GM23338 (cell line): ENCODE measurements at regions not wholly inside any gene's neighbourhood (a gene's known extent, or its start where the extent isn't known, plus 50 kb on each side); places are given as distances from the start of the nearest gene placed in this dataset.

Source experiments
- CREB1 ChIP-seq: fragments of 250-450 bp; sonication (Bioruptor Pico); IDR thresholded peaks from 2 replicates; pipeline ENCODE4 v1.5.0; 2020; ENCODE audit warnings: low read depth, mild to moderate bottlenecking, moderate library complexity
- EZH2 ChIP-seq: fragments of 200-600 bp; sonication (generic); IDR thresholded peaks from one replicate; pipeline ENCODE4 v1.8.0; 2017; ENCODE audit warnings: antibody characterized with exemption, mild to moderate bottlenecking, low read depth; ENCODE audit not compliant: unreplicated experiment
- EZH2phosphoT487 ChIP-seq: fragments of 200-600 bp; sonication (generic); IDR thresholded peaks from one replicate; pipeline ENCODE4 v1.8.1; 2018; ENCODE audit warnings: antibody characterized with exemption; ENCODE audit not compliant: unreplicated experiment
- JUNB ChIP-seq: IDR thresholded peaks from one replicate; pipeline ENCODE4 v1.6.1; 2016; ENCODE audit warnings: antibody characterized with exemption; ENCODE audit not compliant: unreplicated experiment
- NANOG ChIP-seq: IDR thresholded peaks from 2 replicates; pipeline ENCODE4 v1.6.1; 2016; ENCODE audit warnings: antibody characterized with exemption, borderline replicate concordance
- POLR2AphosphoS5 ChIP-seq: IDR thresholded peaks from 2 replicates; pipeline ENCODE4 v1.6.1; 2016; ENCODE audit warnings: antibody characterized with exemption, low read depth
- STAT1 ChIP-seq: IDR thresholded peaks from one replicate; pipeline ENCODE4 v1.6.1; 2016; ENCODE audit warnings: antibody characterized with exemption; ENCODE audit not compliant: unreplicated experiment
- ZNF331 ChIP-seq: fragments of 250-450 bp; sonication (Bioruptor Pico); IDR thresholded peaks from 2 replicates; pipeline ENCODE4 v1.5.0; 2020; ENCODE audit warnings: low read depth, mild to moderate bottlenecking, moderate library complexity
- TF ChIP-seq, protein P1 (sequence below), 2 experiments: fragments of 200-600 bp in 1 of 2; sonication (generic) in 1 of 2; conservative IDR thresholded peaks; 2 replicates each; pipeline versions ENCODE4 v1.5.1 to v1.6.1; 2016 to 2017; ENCODE audit warnings: antibody characterized with exemption in 2 of 2, low read depth in 2 of 2, mild to moderate bottlenecking in 2 of 2, moderate library complexity in 1 of 2
- TF ChIP-seq, protein P2 (sequence below): IDR thresholded peaks from one replicate; pipeline ENCODE4 v1.6.1; 2018; ENCODE audit warnings: antibody characterized with exemption; ENCODE audit not compliant: unreplicated experiment
- TF ChIP-seq, protein P3 (sequence below): IDR thresholded peaks from 2 replicates; pipeline ENCODE4 v1.6.1; 2016; ENCODE audit warnings: antibody characterized with exemption

DNA sequence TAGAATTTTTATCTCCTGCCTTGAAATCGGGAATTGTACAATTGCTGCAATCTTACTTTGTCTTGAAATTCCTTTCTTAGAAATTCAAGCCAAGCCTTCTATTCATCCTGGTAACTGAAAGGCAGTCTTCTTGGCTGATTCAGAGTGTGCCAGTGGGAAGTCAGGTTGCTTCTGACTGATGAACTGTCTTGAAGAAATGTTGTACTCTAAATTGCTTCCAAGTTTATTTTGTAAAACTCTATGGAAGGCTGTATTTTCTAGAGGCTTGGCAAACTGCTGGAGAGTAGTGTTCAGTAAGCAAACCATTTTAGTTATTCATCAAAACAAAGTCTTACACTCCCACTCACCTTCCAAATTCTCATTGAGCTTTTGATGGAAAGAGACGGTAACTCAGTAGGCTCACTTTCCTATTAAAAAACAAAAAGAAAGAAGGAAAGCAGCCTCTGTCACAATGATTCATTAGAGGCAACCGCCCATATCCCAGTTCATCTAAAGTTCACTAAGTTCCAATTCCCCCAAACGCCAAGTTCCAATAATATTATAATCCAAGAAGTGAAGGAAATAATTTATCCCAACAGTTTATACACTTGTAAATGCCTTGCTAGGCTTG is 187.9 kb upstream of the MALRD1 start:
- TF ChIP-seq, protein P1, sequence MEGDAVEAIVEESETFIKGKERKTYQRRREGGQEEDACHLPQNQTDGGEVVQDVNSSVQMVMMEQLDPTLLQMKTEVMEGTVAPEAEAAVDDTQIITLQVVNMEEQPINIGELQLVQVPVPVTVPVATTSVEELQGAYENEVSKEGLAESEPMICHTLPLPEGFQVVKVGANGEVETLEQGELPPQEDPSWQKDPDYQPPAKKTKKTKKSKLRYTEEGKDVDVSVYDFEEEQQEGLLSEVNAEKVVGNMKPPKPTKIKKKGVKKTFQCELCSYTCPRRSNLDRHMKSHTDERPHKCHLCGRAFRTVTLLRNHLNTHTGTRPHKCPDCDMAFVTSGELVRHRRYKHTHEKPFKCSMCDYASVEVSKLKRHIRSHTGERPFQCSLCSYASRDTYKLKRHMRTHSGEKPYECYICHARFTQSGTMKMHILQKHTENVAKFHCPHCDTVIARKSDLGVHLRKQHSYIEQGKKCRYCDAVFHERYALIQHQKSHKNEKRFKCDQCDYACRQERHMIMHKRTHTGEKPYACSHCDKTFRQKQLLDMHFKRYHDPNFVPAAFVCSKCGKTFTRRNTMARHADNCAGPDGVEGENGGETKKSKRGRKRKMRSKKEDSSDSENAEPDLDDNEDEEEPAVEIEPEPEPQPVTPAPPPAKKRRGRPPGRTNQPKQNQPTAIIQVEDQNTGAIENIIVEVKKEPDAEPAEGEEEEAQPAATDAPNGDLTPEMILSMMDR (conservative IDR thresholded peaks at IDR 0.05; ENCODE audit: low read depth in 2 of 2) = no peak
- TF ChIP-seq, protein P2, sequence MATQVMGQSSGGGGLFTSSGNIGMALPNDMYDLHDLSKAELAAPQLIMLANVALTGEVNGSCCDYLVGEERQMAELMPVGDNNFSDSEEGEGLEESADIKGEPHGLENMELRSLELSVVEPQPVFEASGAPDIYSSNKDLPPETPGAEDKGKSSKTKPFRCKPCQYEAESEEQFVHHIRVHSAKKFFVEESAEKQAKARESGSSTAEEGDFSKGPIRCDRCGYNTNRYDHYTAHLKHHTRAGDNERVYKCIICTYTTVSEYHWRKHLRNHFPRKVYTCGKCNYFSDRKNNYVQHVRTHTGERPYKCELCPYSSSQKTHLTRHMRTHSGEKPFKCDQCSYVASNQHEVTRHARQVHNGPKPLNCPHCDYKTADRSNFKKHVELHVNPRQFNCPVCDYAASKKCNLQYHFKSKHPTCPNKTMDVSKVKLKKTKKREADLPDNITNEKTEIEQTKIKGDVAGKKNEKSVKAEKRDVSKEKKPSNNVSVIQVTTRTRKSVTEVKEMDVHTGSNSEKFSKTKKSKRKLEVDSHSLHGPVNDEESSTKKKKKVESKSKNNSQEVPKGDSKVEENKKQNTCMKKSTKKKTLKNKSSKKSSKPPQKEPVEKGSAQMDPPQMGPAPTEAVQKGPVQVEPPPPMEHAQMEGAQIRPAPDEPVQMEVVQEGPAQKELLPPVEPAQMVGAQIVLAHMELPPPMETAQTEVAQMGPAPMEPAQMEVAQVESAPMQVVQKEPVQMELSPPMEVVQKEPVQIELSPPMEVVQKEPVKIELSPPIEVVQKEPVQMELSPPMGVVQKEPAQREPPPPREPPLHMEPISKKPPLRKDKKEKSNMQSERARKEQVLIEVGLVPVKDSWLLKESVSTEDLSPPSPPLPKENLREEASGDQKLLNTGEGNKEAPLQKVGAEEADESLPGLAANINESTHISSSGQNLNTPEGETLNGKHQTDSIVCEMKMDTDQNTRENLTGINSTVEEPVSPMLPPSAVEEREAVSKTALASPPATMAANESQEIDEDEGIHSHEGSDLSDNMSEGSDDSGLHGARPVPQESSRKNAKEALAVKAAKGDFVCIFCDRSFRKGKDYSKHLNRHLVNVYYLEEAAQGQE = no peak
- TF ChIP-seq JUNB (no peak), EZH2 (no peak), EZH2phosphoT487 (no peak), POLR2AphosphoS5 (no peak), CREB1 (CRISPR knock-in tag) (no peak), NANOG (no peak), STAT1 (no peak), ZNF331 (CRISPR knock-in tag) (no peak)
- TF ChIP-seq, protein P3, sequence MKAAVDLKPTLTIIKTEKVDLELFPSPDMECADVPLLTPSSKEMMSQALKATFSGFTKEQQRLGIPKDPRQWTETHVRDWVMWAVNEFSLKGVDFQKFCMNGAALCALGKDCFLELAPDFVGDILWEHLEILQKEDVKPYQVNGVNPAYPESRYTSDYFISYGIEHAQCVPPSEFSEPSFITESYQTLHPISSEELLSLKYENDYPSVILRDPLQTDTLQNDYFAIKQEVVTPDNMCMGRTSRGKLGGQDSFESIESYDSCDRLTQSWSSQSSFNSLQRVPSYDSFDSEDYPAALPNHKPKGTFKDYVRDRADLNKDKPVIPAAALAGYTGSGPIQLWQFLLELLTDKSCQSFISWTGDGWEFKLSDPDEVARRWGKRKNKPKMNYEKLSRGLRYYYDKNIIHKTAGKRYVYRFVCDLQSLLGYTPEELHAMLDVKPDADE = no peak
